ENCODE measurements at regions not wholly inside any gene's neighbourhood (a gene's known extent, or its start where the extent isn't known, plus 50 kb on each side); places are given as distances from the start of the nearest gene placed in this dataset.
A peak's percentile ranks its signal among the peaks of the same experiment; 100 is the strongest.

DNA sequence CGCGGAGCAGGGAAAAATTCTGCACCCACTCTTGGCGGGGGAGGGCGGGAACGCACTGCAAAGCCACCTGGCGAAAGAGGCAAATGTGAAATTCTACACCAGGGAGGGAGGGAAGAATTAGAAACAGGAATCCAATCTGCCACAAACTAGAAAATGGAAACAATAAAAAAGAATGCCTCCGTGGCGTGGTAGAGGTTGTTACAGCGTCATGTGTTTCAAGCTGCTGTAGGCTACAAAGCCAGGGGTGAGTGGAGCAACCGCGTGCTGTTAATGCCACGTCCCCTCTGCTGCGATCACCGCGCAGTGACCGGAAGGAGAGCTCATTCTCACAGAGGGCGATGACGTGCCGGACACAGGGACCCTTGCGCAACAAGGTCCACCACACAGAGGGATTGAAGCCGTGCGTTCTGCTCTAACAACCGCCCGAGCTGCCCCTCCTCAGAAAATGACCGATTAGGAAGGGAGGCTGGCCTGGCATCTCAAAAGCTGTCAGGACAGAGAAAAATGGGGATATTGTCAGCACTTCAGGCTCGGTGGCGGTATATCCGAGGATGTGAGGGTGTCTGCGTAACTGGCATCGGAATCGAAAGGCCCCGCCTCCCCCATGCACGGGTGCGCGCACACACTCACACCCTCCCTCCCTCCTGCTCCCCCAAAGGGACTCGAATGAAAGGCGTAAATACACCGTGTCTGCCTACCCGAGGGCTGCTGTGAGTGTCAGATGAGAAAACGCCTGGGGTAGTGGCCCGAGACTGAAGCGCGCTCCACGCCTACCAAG, 70.8 kb upstream of the TNRC6C start:
- Histone ChIP-seq H3K27ac (ENCODE audit: insufficient read depth, low read length, poor library complexity, severe bottlenecking) (peak overlapping the region; percentile 91), H3K4me3 (ENCODE audit: low read depth, low read length) (peak overlapping the region; percentile 86), H3K9me3 (ENCODE audit: control insufficient read depth in 2 of 2, low read length in 2 of 2) (no peaks in the 10 kb centered on the region), H3K36me3 (ENCODE audit: control insufficient read depth, insufficient read depth, low read length) (no peaks in the 10 kb centered on the region), H3K27me3 (ENCODE audit: control insufficient read depth, insufficient read depth, low read length) (no peaks in the 10 kb centered on the region), H3K4me1 (ENCODE audit: control insufficient read depth, insufficient read depth, low read length, poor library complexity, severe bottlenecking) (peaks cover 33% of the 10 kb centered on the region)
- ATAC-seq (ENCODE audit: low read depth in 2 of 2) (peak; percentile 90 to 94), DNase-seq (peak; percentile 69 to 84 (median 78))
- Mint-ChIP-seq H3K36me3 (no peaks in the 10 kb centered on the region), H3K9me3 (peaks cover 0 to 2% (median 0%) of the 10 kb centered on the region in 7 donors), H3K4me1 (peaks cover 5 to 61% (median 37%) of the 10 kb centered on the region in 4 donors), H3K27me3 (peaks cover 27% of the 10 kb centered on the region), H3K27ac (peak overlapping the region; percentile 97 to 99 (median 98)), H3K4me3 (peak overlapping the region; percentile 86 to 94 (median 92))

DNA sequence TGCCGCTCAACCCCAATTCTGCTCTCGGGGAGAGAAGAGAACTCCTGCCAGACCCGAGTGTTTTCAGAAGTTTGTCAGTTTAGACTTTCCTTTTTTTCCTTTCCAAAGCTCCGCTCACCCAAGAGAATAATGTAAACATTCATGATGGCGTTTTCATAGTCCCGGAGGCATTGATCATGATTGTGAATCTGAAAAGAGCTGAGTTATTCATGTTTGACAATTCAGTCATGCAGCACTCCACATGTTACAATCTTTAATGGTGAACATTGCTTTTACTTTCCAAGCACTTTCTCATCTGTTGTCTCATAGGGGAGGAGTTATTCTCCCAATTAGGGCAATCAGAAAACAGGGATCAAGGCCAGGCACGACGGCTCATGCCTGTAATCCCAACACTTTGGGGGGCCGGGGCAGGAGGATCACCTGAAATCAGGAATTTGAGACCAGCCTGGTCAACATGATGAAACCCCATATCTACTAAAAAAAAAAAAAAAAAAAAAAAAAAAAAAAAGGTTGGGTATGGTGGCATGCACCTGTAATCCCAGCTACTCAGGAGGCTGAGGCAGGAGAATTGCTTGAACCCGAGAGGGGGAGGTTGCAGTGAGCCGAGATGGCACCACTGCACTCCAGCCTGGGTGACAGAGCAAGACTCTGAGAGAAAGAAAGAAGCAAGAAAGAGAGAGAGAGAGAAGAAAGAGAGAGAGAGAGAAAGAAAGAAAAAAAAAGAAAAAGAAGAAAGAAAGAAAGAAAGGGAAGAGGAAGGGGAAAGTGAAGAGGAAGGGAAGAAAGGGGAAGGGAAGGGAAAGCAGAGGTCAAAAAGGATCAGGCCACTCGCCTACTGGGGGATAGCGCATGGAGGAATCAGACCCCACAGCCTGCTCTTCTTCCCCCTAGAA, 70.0 kb upstream of the TNRC6C start:
- Histone ChIP-seq H3K27me3 (ENCODE audit: control insufficient read depth, insufficient read depth, low read length) (no peaks in the 10 kb centered on the region), H3K9me3 (ENCODE audit: control insufficient read depth in 2 of 2, low read length in 2 of 2) (no peaks in the 10 kb centered on the region), H3K36me3 (ENCODE audit: control insufficient read depth, insufficient read depth, low read length) (no peaks in the 10 kb centered on the region), H3K4me3 (ENCODE audit: low read depth, low read length) (peak overlapping the region; percentile 86), H3K27ac (ENCODE audit: insufficient read depth, low read length, poor library complexity, severe bottlenecking) (peak overlapping the region; percentile 91), H3K4me1 (ENCODE audit: control insufficient read depth, insufficient read depth, low read length, poor library complexity, severe bottlenecking) (peaks cover 29% of the 10 kb centered on the region)
- Mint-ChIP-seq H3K4me3 (peak overlapping the region; percentile 86 to 94 (median 92)), H3K4me1 (peaks cover 5 to 54% (median 33%) of the 10 kb centered on the region in 4 donors), H3K27me3 (peaks cover 27% of the 10 kb centered on the region), H3K27ac (peak overlapping the region; percentile 97 to 99 (median 98)), H3K36me3 (no peaks in the 10 kb centered on the region), H3K9me3 (peaks cover 0 to 2% (median 0%) of the 10 kb centered on the region in 7 donors)
- no peak for DNase-seq
- no peak for ATAC-seq (ENCODE audit: low read depth in 2 of 2)

DNA sequence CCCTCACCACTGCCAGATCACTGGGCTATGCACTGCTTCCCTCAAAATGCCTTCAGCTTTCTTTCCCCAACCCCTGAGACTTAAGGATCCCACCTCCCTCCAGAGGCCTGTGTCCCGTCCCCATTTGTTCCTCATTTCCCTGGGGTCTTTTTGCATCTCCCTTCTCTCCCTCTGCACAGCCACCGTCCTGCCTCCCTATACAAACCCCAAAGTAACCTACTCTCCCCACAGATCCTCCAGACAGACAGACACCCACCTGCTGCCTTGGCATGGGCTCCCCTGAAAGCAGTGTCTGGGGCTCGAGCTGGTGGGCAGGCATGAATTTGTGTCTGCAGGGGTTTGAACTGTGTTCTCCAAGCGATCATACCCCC, 69.4 kb upstream of the TNRC6C start:
- peak overlapping the region in 2 of 4 donors; percentile 28 to 39 for H3K4me3 Mint-ChIP-seq

DNA sequence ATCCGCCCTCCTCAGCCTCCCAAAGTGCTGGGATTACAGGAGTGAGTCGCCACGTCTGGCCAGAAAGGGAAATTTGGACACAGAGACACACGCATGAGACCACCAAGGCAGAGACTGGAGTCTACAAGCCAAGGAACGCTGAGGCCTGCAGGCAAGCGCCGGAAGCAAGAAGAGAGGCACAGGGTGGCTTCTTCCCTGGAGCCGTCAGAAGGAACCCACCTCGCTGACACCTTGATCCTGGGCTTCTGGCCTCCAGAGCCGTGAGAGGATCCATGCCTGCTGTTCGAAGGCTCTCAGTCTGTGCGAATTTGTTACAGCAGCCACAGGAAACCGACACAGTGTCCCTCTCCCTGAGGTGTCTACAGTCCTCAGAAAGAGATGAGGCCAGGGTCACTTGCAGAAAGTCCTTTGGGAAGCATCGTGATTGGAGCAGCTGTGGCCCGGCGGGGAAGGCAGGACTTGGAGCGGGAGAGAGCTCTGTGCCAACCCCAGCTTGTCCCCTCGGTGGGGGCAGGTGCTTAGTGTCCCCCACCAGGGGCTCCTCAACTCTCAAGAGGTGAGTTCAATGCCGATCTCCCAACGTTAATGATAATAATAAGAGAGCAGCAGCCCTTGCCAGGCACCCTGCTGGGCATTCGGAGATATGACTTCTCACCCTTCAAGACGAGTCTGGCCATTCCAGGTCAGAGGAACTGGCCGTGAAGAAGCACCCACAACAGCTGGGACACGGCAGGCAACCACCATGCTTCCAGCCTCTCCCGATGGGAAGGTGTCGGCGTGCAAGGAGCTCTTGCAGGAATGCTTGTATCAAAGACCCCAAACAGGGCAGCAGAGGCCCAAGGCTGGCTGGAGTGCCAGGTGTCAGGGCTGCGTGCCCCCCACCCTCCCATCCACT, 68.4 kb upstream of the TNRC6C start:
- Histone ChIP-seq H3K4me1 (ENCODE audit: control insufficient read depth, insufficient read depth, low read length, poor library complexity, severe bottlenecking) (peaks cover 22% of the 10 kb centered on the region), H3K36me3 (ENCODE audit: control insufficient read depth, insufficient read depth, low read length) (no peaks in the 10 kb centered on the region), H3K9me3 (ENCODE audit: control insufficient read depth in 2 of 2, low read length in 2 of 2) (no peaks in the 10 kb centered on the region), H3K4me3 (ENCODE audit: low read depth, low read length) (no peak overlapping the region), H3K27me3 (ENCODE audit: control insufficient read depth, insufficient read depth, low read length) (no peaks in the 10 kb centered on the region), H3K27ac (ENCODE audit: insufficient read depth, low read length, poor library complexity, severe bottlenecking) (no peak overlapping the region)
- H3K27me3 Mint-ChIP-seq = peaks cover 27% of the 10 kb centered on the region
- peaks cover 0 to 2% (median 0%) of the 10 kb centered on the region in 7 donors for H3K9me3 Mint-ChIP-seq
- ATAC-seq (ENCODE audit: low read depth in 2 of 2) (no peak), DNase-seq (no peak)
- H3K27ac Mint-ChIP-seq = no peak overlapping the region
- H3K36me3 Mint-ChIP-seq = no peaks in the 10 kb centered on the region
- H3K4me3 Mint-ChIP-seq = peak overlapping the region in 2 of 4 donors; percentile 15 to 80
- peaks cover 5 to 40% (median 27%) of the 10 kb centered on the region in 4 donors for H3K4me1 Mint-ChIP-seq

More for the DNA sequence above, 69.4 kb upstream of the TNRC6C start:
- Histone ChIP-seq H3K4me1 (ENCODE audit: control insufficient read depth, insufficient read depth, low read length, poor library complexity, severe bottlenecking) (peaks cover 22% of the 10 kb centered on the region), H3K4me3 (ENCODE audit: low read depth, low read length) (no peak overlapping the region), H3K36me3 (ENCODE audit: control insufficient read depth, insufficient read depth, low read length) (no peaks in the 10 kb centered on the region), H3K27me3 (ENCODE audit: control insufficient read depth, insufficient read depth, low read length) (no peaks in the 10 kb centered on the region), H3K27ac (ENCODE audit: insufficient read depth, low read length, poor library complexity, severe bottlenecking) (no peak overlapping the region), H3K9me3 (ENCODE audit: control insufficient read depth in 2 of 2, low read length in 2 of 2) (no peaks in the 10 kb centered on the region)
- Mint-ChIP-seq H3K4me1 (peaks cover 5 to 50% (median 31%) of the 10 kb centered on the region in 4 donors), H3K27ac (no peak overlapping the region), H3K36me3 (no peaks in the 10 kb centered on the region), H3K27me3 (peaks cover 27% of the 10 kb centered on the region), H3K9me3 (peaks cover 0 to 2% (median 0%) of the 10 kb centered on the region in 7 donors)
- no peak for DNase-seq
- ATAC-seq (ENCODE audit: low read depth in 2 of 2) = no peak

DNA sequence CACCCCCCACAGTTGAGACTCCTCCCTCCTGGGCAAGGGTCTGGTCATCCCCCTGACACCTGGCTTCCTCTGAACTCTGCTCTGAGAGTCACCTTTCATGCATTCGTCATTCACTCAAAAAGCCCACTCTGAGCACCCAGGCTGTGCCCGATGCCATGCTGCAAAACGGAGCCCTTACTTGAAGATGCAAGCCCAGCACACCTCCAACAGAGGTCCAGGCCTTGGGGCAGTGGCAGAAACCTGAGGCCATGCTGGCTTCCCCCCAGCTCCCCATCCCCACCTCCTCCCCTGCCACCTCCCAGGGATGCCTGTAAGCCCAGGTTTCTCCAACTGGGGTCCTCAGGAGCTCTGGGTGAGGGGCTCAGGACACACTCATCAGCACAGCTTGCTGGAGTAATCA, 67.7 kb upstream of the TNRC6C start:
- peaks cover 5 to 37% (median 26%) of the 10 kb centered on the region in 4 donors for H3K4me1 Mint-ChIP-seq
- H3K27ac ChIP-seq (ENCODE audit: insufficient read depth, low read length, poor library complexity, severe bottlenecking) = no peak overlapping the region
- no peak for DNase-seq
- no peak overlapping the region for H3K4me3 Mint-ChIP-seq
- peaks cover 0 to 2% (median 0%) of the 10 kb centered on the region in 7 donors for H3K9me3 Mint-ChIP-seq
- no peaks in the 10 kb centered on the region for H3K36me3 Mint-ChIP-seq
- ATAC-seq (ENCODE audit: low read depth in 2 of 2) = no peak
- no peak overlapping the region for H3K27ac Mint-ChIP-seq
- no peak overlapping the region for H3K4me3 ChIP-seq (ENCODE audit: low read depth, low read length)
- peaks cover 22% of the 10 kb centered on the region for H3K4me1 ChIP-seq (ENCODE audit: control insufficient read depth, insufficient read depth, low read length, poor library complexity, severe bottlenecking)
- H3K9me3 ChIP-seq (ENCODE audit: control insufficient read depth in 2 of 2, low read length in 2 of 2) = no peaks in the 10 kb centered on the region
- no peaks in the 10 kb centered on the region for H3K36me3 ChIP-seq (ENCODE audit: control insufficient read depth, insufficient read depth, low read length)
- H3K27me3 Mint-ChIP-seq = peaks cover 25% of the 10 kb centered on the region
- H3K27me3 ChIP-seq (ENCODE audit: control insufficient read depth, insufficient read depth, low read length) = no peaks in the 10 kb centered on the region

DNA sequence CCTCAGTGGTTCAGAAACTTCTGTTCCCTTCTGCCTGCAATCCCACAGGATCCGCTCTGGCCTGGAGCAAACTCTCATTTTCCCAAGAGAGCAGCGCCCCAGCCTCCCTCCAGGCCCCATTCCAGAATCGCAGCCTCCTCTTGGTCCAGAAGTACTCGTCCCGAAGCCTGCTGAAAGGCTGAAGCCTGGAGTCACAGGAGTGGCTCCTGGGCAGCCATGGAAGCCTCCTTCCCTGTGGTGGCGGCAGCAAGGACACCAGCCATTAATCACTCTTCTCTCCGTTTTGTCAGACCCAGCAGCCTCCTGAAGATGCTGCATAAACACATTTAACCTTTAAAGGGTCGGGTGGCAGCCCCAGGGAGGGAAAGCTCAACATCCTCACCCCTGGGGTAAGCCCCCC, 66.9 kb upstream of the TNRC6C start:
- H3K27me3 Mint-ChIP-seq = peaks cover 23% of the 10 kb centered on the region
- H3K27ac ChIP-seq (ENCODE audit: insufficient read depth, low read length, poor library complexity, severe bottlenecking) = no peak overlapping the region
- peaks cover 0 to 2% (median 0%) of the 10 kb centered on the region in 7 donors for H3K9me3 Mint-ChIP-seq
- H3K4me3 ChIP-seq (ENCODE audit: low read depth, low read length) = no peak overlapping the region
- ATAC-seq (ENCODE audit: low read depth in 2 of 2) (no peak), DNase-seq (no peak)
- H3K4me3 Mint-ChIP-seq = no peak overlapping the region
- H3K36me3 ChIP-seq (ENCODE audit: control insufficient read depth, insufficient read depth, low read length) = no peaks in the 10 kb centered on the region
- no peaks in the 10 kb centered on the region for H3K9me3 ChIP-seq (ENCODE audit: control insufficient read depth in 2 of 2, low read length in 2 of 2)
- H3K36me3 Mint-ChIP-seq = no peaks in the 10 kb centered on the region
- H3K27me3 ChIP-seq (ENCODE audit: control insufficient read depth, insufficient read depth, low read length) = no peaks in the 10 kb centered on the region
- H3K27ac Mint-ChIP-seq = peak overlapping the region in 2 of 3 donors; percentile 11 to 29
- peaks cover 5 to 29% (median 18%) of the 10 kb centered on the region in 4 donors for H3K4me1 Mint-ChIP-seq
- peaks cover 21% of the 10 kb centered on the region for H3K4me1 ChIP-seq (ENCODE audit: control insufficient read depth, insufficient read depth, low read length, poor library complexity, severe bottlenecking)

DNA sequence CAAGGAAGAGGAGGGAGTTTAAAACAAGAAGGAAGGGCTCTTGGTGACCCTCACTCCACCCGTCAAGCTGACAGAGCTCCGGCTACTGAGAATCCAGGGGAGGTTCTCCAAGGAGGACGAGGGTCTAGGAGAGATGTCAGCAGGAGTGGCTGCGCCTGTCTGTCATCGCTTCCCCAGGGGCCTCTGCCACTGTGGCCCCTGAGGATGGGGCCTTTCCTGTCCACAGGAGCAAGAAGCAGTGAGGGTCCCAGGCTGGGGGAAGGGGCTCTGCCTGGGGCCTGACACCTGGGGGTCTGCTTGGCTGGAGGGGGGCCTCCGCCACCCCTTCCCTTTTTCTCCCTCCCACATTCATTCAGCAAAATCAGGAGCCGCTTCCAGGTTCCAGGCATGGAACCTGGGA, 66.5 kb upstream of the TNRC6C start:
- no peak for DNase-seq
- peaks cover 5 to 25% (median 15%) of the 10 kb centered on the region in 4 donors for H3K4me1 Mint-ChIP-seq

More for the DNA sequence above, 66.5 kb upstream of the TNRC6C start:
- Mint-ChIP-seq H3K27me3 (peaks cover 23% of the 10 kb centered on the region), H3K4me3 (no peak overlapping the region), H3K27ac (no peak overlapping the region), H3K36me3 (no peaks in the 10 kb centered on the region), H3K9me3 (peaks cover 0 to 2% (median 0%) of the 10 kb centered on the region in 7 donors)
- H3K4me3 ChIP-seq (ENCODE audit: low read depth, low read length) = no peak overlapping the region
- ATAC-seq (ENCODE audit: low read depth in 2 of 2) = no peak
- no peaks in the 10 kb centered on the region for H3K27me3 ChIP-seq (ENCODE audit: control insufficient read depth, insufficient read depth, low read length)
- no peaks in the 10 kb centered on the region for H3K36me3 ChIP-seq (ENCODE audit: control insufficient read depth, insufficient read depth, low read length)
- peaks cover 17% of the 10 kb centered on the region for H3K4me1 ChIP-seq (ENCODE audit: control insufficient read depth, insufficient read depth, low read length, poor library complexity, severe bottlenecking)
- H3K27ac ChIP-seq (ENCODE audit: insufficient read depth, low read length, poor library complexity, severe bottlenecking) = no peak overlapping the region
- no peaks in the 10 kb centered on the region for H3K9me3 ChIP-seq (ENCODE audit: control insufficient read depth in 2 of 2, low read length in 2 of 2)
